HG03439 (cell line): ENCODE measurements at regions not wholly inside any gene's neighbourhood (a gene's known extent, or its start where the extent isn't known, plus 50 kb on each side); places are given as distances from the start of the nearest gene placed in this dataset.

Experiments used
- ATAC-seq: cut with Tn5 transposase; IDR thresholded peaks from one replicate; pipeline ENCODE4 v1.9.1; 2021; ENCODE audit warnings: mild to moderate bottlenecking, moderate library complexity; ENCODE audit not compliant: unreplicated experiment

DNA sequence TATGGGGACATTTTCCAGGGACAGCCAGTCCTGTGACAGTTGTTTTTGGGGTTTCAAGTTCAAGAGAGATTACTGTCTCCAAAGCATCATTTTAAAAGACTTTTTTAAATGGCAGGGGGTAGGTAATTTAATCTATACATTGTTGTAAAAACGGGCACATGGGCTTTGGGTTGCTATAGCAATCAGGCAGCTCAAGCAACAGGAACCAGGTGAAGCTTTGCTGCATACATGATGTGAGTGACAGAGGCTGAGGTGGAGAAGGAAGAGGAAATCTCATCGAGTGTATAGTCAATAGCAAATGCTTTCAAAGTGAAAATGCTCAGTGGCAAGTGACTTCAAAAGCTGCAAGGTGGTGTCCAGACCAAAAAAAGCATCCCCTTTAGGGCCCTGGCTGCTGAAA lies 277.4 kb upstream of the JAG1 start:
- no peak for ATAC-seq

DNA sequence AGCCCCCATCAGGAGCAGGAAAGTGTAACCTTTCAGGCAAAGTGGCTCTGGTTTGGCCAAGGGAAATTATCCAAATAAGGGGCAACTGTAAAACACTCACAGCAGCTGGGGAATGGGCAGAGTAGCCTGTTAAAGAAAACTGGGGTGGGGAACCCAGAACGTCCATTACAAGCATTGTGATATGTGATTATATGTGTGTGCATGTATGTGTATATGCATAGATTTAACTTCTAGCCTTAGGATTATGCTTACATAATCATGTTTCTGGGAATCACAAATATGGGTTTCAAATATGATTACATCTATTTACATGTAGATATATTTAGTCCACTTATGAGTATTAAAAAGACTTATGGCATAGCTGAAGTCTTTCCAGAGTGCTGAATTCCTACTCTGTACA lies 278.1 kb upstream of the JAG1 start:
- ATAC-seq, result no peak

DNA sequence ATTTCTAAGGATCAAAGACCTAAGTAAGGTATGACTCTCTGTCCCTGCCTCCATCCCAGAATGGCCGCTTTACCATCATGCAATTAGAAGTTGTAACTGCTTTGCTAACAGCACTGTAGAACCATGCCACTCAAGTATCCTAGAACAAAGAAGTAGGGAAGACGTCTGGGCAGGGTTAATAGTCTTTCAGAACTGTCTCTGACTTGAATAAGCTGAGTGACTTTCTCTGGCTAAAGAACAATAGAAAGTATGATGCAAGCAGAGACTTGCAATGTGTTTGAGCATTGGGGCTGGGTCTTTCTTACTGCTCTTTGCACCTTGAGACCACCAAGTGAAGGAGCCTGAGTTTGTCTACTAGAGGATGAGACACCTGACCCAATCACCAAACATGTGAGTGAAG lies 279.6 kb upstream of the JAG1 start:
- ATAC-seq, result no peak

DNA sequence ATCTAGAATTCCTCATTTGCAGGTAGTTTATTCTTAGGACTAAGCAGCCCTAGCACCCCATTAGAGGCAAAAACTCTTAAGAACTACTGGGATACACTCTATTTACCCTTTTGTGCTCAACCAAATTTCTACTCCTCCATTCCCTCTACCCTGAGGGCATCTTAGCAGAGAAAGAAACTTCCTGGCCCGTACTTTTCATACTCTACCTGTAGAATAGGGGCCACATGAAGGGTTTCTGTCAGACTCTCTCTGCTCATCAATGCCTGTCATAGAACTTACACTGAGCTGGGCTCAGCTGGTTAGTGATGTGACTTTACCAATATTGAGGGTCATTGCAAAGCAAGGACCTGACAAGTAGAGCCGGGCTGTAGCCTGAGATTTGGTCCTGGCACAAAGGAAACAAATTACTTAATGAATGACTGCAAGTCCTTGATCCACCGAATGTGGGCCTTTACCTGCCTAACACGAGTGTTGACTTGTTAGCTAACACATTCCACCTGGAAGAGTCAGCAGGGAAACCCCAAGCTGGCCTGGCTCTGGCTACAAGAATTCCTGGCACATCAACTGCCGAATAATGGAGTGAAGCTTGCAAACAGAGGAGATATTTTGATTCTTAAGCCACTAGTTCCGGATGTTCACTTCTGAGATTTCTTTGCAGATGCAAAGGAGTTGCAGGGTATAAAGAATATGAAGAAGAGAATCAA lies 280.5 kb upstream of the JAG1 start:
- no peak for ATAC-seq

DNA sequence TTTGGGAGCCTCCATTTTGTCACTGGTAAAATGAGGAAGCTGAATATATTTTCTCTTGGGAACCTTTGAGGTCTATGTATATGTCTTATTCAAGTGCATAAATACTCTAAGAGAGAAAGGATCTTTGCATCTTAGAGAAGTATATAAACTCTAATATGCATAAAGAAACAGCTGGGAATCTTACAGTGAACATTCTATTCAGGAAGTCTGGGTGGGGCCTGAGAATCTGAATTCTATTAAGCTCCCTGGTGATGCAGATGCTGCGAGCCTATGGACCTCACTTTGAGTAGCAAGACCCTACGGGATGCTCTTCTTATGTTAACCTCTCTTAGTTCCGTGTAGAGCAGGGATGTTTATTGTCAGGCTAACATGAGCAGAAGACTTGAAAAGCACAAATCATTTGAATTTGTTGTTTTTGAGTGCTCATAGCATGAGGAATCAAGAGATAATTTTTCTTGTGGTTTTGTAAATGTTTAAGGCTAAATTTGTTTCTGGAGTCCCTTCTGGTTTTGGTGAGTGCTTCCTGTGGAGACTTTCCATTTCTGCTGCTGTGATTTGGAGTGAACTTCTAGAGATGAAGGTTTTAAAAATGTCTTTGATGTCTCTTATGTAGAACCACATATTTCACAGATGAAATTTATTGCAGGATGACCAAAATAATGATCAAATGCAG lies 281.2 kb upstream of the JAG1 start:
- no peak for ATAC-seq

DNA sequence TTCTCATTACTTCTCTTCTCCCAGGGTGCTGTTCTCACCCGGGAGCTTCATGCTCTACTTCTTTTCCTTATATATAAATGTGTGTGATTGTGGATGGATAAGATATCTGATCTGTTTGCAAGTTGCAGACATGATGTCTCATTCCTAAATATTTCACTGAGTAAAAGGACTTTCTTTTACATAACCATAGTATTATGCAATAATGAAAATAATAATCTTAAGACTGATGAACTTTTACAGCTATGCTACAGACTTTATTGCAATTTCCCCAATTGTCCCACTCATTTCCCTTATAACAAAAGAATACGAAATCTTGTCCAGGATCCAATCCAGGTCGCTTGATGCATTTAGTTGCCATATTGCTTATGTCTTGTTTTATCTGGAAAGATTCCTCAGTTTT lies 284.5 kb upstream of the JAG1 start:
- ATAC-seq, result no peak

DNA sequence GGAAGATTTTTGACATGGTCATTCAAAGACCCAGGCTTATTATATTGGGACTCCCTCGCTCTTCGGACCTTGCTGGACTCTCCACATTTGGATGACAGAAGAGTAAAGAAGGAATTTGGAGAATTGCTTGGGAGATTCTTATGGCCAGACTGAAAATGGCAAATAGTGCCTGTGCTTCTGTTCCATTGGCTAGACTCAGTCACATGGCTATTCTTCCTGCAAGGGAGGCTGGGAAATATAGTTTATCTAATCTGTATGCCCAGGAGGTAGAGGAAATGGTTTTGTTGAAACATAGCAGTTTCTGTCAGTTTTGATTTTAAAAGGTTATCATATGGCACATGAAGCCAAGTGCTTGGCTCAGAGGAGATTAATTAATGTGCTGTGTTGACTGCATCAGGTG lies 286.6 kb upstream of the JAG1 start:
- no peak for ATAC-seq

DNA sequence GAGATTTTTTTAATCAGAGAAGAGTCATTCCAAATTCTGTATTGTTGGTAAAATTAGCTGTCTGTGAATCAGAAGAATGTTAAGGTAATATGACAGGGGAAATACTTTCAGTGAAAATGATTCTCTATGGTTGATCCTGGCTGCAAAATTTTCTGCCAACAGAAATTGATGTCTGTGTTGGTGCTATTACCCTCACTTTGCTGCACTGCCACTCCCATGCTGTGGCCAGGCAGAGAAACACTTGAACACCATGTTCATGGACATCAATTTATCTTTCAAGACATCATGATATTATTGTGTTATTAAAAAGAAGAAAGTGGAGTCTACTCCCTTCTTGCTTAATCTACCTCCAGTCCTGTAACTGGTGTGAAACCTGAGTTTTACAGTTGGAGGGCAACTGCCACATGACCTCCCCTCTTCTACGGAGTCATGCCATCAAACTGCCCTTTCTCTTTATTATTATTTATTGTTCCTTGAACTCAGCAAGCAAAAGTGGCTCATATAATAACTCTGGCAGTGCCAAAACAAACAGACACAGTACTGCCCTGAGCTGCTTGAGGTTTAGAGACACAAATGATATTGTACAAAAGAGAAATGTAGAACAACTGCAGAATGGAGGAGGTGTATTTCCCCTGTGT lies 288.0 kb upstream of the JAG1 start:
- no peak for ATAC-seq

DNA sequence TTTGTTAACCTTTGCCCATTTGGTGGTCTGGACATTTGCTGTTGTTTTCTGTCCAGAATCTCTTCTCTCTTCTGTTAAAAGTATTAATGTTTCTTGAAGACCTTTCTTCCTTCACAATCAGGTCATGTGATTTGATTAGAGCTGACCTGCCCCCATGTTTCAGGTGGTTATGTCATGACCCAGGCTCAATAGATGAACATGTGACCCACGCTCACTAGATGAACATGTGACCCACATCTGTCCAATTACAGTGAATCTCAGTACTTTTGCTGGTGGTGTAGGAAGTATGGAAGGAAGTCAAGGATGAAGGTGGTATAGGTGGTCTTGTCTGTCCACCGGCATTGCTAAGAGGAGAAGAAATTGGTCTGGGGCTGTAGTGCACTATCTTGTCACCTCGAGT lies 289.1 kb upstream of the JAG1 start:
- no peak for ATAC-seq

DNA sequence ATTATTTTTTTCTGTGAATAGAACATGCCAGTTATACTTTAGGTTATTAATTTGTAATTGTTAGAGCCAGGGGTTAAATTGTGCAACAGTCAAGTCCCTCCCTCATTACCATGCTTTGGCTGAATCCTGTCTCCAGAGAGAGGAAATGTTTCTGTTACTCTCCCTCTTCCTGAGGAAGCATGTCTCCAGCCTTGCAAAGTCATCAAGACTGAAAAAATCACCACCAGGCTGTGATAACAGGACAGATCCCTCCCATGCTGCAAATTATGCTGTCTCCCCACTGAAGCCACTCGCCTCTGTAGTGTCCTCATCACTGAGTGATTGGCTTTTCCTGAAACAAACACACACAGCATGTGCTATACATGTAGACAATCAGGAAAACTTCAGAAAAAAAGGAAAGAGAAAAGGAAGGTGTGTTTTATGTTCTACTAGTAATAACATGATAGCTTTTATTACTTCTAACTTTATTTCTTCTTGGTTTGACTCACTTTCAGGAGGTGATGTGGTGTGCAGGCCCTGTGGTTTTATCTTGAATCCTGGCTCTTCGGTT lies 290.0 kb upstream of the JAG1 start:
- no peak for ATAC-seq

DNA sequence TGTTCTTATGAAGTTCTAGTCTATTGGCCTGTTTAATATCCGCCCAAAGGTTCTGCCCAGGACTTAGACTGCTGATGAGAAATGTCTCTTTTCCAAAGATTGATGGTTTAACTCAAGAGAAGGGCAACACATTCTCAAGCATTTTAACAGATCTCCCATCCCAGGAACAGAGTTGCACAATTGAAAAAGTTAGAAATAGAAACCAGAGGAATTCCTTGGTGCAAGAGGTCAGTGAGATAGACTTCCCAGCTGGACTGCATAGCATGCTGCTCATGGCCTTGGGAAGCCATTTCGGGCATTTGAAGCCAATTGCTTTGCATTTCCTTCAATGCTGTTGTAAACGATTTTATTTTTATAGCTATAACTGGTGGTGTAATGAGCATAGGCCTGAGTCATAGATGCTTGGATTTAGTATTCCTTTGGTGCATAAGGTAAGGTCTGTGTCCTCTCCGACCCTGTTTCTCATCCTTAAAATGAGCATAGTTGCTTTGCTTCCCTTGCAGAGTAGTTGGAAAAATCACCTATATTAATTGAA lies 292.2 kb upstream of the JAG1 start:
- no peak for ATAC-seq

DNA sequence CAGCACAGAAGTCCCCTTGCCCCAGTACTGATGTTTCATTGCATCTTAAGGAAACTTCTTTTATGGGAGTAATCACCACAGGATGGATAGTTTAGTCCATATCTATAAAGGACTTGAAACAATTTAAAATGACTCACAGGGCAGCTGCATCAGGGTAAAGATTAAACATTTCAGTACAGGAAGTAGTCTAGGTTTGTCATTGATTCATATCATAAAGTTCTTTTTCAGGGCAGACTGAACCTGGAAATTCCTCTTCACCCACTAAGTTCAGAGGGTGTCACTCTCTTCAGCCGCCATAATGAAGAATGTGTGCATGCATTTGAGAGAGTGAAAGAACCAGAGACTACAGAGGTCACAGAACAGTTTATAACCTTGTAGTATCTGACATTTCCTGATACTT lies 296.3 kb upstream of the JAG1 start:
- ATAC-seq, result no peak

DNA sequence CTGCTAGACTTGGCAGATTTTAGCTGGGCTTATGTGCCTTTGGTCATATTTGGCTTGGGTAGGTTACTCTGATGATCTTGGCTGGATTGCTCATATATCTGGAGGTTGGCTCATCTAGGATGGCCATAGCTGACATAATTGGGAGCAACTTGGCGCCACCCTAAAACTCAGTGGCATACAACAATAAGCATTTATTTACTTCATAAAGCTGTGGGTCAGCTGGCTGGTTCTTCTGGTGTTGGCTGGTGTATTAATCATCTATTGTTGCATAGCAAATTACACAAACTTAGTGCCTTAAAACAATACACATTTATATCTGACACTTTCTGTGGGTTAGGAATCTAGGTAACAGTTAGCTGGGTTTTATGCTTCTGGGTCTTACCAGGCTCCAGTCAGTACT lies 297.3 kb upstream of the JAG1 start:
- ATAC-seq, result no peak

DNA sequence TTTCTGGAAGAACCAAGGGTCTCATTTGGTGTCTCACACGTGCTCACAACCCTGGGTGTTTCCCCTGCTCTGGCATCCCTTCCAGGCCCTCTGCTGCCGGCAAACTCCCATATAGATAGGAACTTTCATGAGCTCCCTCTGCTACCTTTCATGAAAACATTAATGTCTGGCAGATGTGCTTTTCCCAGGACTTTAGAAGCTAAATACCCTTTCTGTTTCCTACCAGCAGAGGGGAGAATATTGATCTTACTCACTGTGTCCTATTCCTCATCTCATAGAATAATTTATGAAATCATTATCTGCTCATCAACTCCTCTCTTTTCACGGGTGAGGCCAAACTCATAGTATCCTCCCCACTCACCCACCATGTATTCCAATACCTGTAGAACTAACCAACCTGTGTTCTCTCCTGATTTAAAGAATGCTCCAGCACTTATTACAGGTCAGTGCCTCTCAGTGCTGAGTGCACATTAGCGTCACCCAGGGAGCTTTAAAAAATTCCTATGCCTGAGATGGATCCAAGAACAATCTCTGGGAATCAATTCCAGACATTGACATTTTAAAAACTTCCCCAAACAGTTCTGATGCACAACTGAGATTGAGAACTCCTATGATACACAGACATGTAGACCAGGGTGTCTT lies 298.5 kb upstream of the JAG1 start:
- no peak for ATAC-seq

DNA sequence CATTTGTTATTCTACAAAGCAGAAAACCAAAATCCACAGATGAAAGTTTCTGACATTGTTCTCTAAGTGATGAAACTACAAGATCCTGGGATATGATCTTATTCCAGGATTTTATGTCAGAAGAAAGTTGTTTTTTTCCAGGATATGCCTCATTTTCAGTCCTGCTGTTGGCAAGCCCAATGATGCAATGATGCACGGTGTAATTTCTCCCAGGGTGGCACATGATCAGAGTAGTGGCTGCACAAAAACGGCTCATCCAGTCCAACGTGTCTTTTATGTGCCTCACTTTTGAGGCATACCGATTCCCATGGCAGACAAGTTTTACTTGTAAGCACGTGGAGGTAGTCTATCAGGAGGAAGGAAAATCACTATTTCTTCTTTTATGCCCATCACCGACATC lies 302.3 kb upstream of the JAG1 start:
- no peak for ATAC-seq

DNA sequence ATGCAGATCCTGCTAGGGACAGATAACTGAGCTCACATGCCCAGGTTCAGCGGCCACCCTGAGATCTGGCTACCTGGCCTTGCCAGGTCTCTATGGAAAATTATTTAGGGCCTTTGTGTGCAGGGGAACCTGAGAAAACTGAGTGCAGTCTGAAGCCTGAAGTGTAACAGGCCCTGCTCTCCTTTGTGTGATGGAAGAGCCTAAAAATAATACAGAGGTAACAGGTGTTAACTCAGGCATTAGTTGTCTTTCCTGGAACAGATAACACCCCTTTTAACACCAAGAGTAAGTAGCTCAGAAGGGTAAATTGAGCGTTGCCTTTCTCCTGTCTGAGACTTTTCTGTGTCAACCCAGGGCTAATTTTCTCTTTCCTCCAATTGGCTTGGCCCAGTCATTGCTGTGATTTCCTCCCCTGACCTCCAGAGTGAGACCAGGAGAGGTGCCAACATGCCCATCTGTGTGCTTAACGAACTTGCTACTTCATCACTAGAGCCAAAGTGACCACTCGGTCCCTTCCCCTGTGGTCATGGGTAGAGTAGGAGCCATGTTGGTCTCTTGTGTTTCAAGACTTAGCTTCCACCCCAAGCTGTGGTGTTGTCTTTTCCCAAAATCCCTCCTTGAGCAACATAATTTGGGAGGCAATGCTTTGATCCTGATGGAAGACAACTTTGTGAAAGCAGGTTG lies 304.4 kb upstream of the JAG1 start:
- ATAC-seq, result no peak

DNA sequence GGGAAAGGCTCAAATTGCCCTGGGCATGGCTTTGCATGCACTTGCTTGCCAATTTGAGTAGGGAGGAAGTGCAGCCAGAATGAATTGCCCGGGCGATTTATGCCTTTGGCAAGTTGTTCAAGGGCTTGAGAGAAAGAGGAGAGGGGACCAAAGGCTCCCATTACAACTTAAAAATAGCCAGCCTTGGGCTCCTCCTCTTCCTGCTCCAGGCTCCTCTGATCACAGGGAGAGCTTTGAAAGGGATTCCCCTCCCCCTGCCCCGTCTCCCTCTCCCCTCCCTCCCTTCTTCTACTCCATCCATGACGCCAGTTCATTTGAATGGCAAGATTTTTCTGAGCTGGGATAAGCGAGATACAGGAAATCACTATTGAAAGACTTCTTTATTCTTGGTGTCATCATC lies 304.9 kb upstream of the JAG1 start:
- no peak for ATAC-seq

DNA sequence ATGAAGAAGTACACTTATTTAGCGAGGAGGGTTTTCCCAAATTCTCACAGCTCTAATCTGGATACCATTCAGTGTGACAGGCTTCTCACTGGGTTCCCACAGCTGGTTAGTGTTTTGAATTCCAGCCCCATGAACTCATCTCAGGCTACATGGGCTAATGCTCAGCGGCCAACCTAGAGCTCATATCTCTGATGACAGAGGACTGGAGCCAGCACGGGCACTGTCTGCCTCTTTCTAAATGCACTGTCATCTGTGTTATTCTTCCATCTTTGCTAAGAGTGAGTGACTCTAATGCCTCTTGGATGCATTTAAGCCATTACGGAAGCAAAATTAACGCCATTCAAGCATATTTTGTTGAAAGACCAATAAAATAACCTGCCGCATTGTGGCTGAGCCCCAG lies 308.9 kb upstream of the JAG1 start:
- ATAC-seq, result no peak

DNA sequence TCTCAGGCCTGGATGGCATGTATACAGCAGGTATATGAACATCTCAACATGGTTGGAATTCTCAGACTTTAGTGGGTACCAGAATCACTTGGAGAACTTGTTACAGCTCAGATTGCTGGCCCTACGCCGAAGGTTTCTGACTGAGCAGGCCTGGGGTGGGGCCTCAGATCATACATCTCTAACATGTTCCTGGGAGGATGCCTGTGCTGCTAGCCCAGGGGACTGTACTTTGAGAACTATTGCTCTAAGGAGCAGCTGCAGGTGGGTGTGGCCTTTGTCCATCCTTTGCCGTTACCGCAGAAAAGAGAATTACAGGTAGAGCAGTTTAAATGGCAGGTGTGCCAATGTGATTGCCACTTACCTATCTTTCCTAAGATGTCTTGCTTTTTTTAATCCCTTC lies 310.5 kb upstream of the JAG1 start:
- ATAC-seq, result no peak

DNA sequence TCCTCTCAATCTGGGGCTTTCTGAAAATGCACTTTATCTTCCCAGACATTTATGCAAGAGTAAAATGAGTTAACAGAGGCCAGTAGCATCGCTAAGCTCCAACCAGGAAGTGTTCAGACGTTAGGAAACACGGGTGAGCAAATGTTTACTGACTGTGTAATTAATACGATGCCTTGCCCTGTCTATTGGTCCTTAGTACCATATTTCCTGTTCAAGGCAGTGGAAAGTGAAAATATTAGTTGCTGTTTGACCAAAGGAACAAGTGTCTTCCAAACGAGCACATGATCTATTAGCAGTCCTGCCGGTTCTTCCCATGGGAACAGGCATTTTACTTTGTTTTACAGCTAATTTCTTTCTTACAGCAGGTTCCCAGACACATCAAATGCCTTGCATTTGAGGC lies 311.1 kb upstream of the JAG1 start:
- no peak for ATAC-seq

DNA sequence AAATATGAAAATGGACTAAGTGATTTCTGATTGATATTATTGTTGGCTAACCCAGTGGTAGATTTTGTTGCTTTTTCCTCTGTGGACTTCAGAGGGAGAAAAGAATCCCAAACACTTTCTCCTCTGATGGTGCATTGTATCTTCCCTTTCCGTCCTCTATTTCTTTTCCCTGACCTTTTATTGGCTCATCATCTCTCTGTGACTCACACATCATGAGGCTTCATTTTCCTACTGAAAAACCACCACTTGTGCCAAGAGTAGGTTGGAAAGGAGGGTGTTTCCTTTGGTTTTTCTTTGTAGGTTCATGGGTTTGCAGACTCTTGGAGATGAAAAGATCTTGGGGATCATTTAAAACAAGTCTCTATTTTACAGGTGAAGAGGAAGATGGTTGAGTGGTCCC lies 311.7 kb upstream of the JAG1 start:
- no peak for ATAC-seq
